ENCODE measurements at regions not wholly inside any gene's neighbourhood (a gene's known extent, or its start where the extent isn't known, plus 50 kb on each side); places are given as distances from the start of the nearest gene placed in this dataset.

- no peak for TF ChIP-seq CHD7 (IDR thresholded peaks at IDR 0.05; ENCODE audit: insufficient replicate concordance, low read length)
- no peak for TF ChIP-seq RNF2 (IDR thresholded peaks at IDR 0.05; ENCODE audit: borderline replicate concordance, low read depth, low read length, missing control alignments, poor library complexity, severe bottlenecking)
- no peak for TF ChIP-seq MAX (IDR thresholded peaks at IDR 0.05)
- TF ChIP-seq CBX5 (IDR thresholded peaks at IDR 0.05; ENCODE audit: low read depth, low read length), result no peak
- TF ChIP-seq USF2 (IDR thresholded peaks at IDR 0.05; ENCODE audit: low read length), result no peak
- TF ChIP-seq POU5F1 (IDR thresholded peaks at IDR 0.05; ENCODE audit: low read depth, low read length), result no peak
- TF ChIP-seq MAFK (IDR thresholded peaks at IDR 0.05; ENCODE audit: low read depth, low read length), result no peak
- no peak for TF ChIP-seq ATF3 (IDR thresholded peaks at IDR 0.05; ENCODE audit: insufficient read depth, low read depth, low read length)
These were observed 160.3 kb upstream of the CDH19 start (continued) for GRCh38 chr18:66764230-66764629.

All from H1 (cell line).